Stimulated activated CD8-positive, alpha-beta memory T cell treated with anti-CD3 and anti-CD28 coated beads, Interleukin-7, amount 100 ng/mL, for 48 hours (primary cell): ENCODE measurements at regions not wholly inside any gene's neighbourhood (a gene's known extent, or its start where the extent isn't known, plus 50 kb on each side); places are given as distances from the start of the nearest gene placed in this dataset.
"Not testable (repeated sequence)": the region's sequence is repeated elsewhere in the genome, so short reads cannot be mapped to it uniquely, and the experiment has no call there.

ENCODE experiments used
- DNase-seq, 2 donors: peaks; one replicate each; pipeline ENCODE4 v3.0.0-alpha.2; 2020; ENCODE audit warnings: low read depth in 1 of 2; ENCODE audit errors: extremely low read depth in 1 of 2

GRCh38 chr6:56904068-56904467 is 50.8 kb upstream of the BEND6 start:
- no peak for DNase-seq

GRCh38 chr6:56902641-56903464 is 52.1 kb upstream of the BEND6 start:
- DNase-seq = no peak

GRCh38 chr6:56900784-56901183 is 54.1 kb upstream of the BEND6 start:
- DNase-seq = no peak

GRCh38 chr6:56899753-56900152 is 55.2 kb upstream of the BEND6 start:
- DNase-seq = no peak

GRCh38 chr6:56899311-56899710 is 55.6 kb upstream of the BEND6 start:
- DNase-seq = no peak

GRCh38 chr6:56897789-56898529 is 56.9 kb upstream of the BEND6 start:
- DNase-seq = no peak

GRCh38 chr6:56891754-56892153 is 63.2 kb upstream of the BEND6 start:
- no peak for DNase-seq

- no peak for DNase-seq
These were observed 64.1 kb upstream of the BEND6 start for GRCh38 chr6:56890683-56891429.

GRCh38 chr6:56890066-56890465 is 64.8 kb upstream of the BEND6 start:
- DNase-seq = no peak

GRCh38 chr6:56889492-56889891 is 65.4 kb upstream of the BEND6 start:
- DNase-seq = no peak

- no peak for DNase-seq
These were observed 66.2 kb upstream of the BEND6 start for GRCh38 chr6:56888687-56889086.

GRCh38 chr6:56887086-56887485 is 67.8 kb upstream of the BEND6 start:
- no peak for DNase-seq

GRCh38 chr6:56877922-56878321 is 77.0 kb upstream of the BEND6 start:
- DNase-seq = no peak

- no peak for DNase-seq
These were observed 78.9 kb upstream of the BEND6 start for GRCh38 chr6:56875961-56876360.

- no peak for DNase-seq
These were observed 79.4 kb upstream of the BEND6 start for GRCh38 chr6:56875523-56875922.

GRCh38 chr6:56874328-56874727 is 80.6 kb upstream of the BEND6 start:
- DNase-seq = no peak

- DNase-seq = not testable (repeated sequence)
These were observed 84.9 kb upstream of the BEND6 start for GRCh38 chr6:56870053-56870452.

- DNase-seq = no peak
These were observed 85.6 kb upstream of the BEND6 start for GRCh38 chr6:56869346-56869745.

GRCh38 chr6:56868687-56869086 is 86.2 kb upstream of the BEND6 start:
- no peak for DNase-seq

GRCh38 chr6:56866917-56867522 is 87.9 kb upstream of the BEND6 start:
- DNase-seq = no peak
